Epithelial cell of prostate (primary cell): ENCODE measurements at regions not wholly inside any gene's neighbourhood (a gene's known extent, or its start where the extent isn't known, plus 50 kb on each side); places are given as distances from the start of the nearest gene placed in this dataset.

Source experiments
- DNase-seq: peaks from one replicate; pipeline ENCODE4 v3.0.0-alpha.2; 2011; ENCODE audit warnings: low read depth, low spot score
- H3K27ac ChIP-seq: fragments of 450-650 bp; 2 replicates; pipeline ENCODE4 v1.5.1; 2017; ENCODE audit warnings: mild to moderate bottlenecking

DNA sequence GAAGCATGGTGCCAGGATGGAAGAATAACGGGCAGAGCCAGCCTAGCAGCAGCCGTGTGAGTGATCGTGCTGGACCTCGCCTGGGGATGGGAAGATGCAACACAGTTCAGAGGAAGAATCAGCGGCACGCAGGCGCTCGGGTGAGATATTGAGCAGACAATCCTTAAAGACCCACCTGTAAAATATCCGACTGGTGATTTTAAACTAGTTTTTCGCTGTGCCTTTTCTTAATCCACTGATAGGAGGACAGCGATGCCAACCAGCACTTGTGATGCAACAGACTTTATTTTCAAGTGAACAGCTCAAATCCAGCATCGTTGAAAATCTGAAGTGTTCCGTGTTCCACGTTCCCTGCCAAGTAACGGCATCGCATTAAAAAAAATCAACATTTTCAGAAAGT is 214.7 kb downstream of the TEX36 start:
- no peak overlapping the region for H3K27ac ChIP-seq
- DNase-seq: no peak

DNA sequence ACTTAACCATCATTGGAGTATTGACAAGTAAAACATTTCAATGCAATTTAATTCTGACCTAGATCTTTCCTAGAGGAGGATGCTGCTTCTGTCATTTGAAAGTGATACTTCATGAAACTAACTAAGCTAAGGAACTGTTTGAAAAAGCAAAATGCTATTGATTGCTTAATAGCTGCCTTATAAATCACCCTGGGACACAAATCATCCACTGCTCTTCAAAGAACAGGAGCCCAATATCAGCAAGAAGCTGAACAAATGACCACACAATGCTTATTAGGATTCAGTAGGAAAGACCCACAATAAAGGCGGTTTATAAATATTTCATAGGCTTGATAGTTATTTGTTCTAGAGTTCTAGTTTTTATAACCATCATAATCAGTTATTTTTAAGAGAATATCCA is 216.3 kb downstream of the TEX36 start:
- no peak for DNase-seq
- no peak overlapping the region for H3K27ac ChIP-seq

DNA sequence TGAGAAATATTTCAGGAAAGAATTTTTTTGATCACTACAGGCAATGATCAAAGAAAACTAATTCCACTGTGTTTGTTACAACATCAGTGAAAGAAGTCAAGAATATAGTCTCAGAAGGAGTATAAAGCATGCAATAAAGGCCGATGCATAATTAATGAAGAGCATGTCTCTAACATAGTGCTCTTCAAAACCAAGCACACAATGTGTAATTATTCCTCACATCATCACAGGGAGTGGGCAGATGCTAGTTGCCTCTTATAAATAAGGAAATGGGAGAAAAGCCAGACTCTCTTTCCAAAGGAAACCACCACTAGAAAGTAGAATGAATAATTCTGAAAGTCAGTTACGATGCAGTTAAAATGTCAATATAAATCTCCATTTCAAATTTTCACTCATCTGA is 220.1 kb downstream of the TEX36 start:
- no peak overlapping the region for H3K27ac ChIP-seq
- no peak for DNase-seq

DNA sequence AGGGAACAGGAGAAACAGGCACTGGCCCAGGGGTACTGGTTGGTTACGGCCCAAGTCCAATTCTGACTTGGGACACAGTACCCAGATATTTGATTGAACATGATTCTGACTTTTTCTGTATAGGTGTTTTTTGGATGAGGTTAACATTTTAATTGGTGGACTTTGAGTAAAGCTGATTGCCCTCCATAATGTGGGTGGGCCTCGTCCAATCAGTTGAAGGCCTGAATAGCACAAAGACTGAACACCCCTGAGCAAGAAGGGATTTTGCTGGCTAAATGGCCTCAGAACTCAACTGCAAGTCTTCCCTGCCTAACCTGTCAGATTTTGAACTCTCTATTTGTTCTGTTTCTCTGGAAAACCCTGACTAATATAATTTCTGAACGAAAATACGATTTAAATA is 222.6 kb downstream of the TEX36 start:
- no peak for DNase-seq
- H3K27ac ChIP-seq: no peak overlapping the region

DNA sequence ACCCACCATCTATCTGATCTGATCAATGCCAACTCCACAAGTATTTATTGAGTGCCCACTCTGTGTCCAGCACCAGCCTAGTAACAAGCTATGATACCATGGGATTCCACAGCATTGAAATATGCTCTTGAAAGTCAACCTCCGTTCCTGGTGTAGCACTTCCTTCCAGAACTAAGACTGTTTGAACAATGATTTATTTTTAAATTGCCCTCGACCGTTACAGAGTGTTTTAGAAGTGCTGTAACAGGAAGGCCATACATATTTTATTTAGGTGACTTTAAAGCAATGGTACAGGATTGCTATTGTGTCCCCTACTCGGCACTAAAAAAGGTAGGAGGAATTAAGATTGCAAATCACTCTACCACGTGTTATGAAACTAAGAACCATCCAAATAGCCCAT is 225.6 kb downstream of the TEX36 start:
- H3K27ac ChIP-seq: no peak overlapping the region
- DNase-seq: no peak

DNA sequence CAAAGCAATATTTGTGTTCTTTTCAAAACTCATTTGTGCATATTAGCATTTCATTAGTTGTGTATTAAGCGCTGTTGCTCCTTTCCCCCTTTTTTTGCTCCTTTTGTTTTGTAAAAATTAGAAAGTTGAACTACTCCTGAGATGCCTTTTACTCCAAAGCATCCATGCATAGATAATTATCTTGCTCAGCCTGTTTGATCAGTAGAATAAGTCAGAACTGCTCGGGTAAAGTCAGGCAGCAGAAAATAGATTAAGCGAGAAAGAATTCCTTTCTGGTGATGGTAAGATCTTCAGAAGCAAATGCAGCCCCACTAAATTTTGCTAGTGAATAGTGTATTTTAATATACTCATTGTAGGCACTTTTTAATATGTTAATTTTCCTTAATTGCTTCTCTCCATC is 227.1 kb downstream of the TEX36 start:
- H3K27ac ChIP-seq: no peak overlapping the region
- no peak for DNase-seq

DNA sequence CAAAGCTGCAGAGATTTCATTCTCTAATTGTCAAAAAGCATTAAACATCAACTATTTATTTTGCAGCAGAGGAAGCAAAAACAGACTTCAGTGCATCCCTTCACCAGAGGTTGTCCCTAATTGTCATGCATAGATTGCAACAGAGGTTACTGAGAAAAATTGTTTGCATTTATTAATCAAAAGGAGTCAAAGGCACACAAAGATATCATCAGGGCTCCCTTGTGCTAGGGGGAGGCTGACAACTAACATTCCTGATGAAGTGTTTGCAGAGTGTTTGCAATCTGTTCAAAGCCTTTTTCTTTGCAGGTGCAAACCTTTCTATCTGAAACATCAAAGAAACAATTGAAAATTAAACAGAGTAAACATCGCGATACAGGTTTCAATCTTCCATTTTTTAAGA is 227.5 kb downstream of the TEX36 start:
- H3K27ac ChIP-seq: no peak overlapping the region
- no peak for DNase-seq

DNA sequence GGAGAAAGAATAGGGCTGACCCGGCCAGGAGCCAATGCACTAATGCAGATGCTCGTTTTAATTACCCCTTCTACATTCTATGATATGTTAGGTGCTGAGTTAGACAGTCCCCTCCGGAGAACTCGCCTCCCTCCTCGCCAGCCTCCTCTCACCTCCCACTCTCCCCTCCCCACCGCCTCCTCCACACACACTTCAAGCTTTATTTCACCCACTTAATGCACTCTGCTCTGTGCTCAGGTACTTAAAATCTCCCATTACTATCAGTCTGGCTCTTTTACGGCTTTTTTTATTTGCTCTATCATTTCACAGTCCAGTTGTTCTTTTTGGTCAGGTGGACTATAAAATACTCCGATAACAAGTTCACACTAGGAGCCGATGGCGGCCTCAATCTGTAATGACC is 231.6 kb downstream of the TEX36 start:
- no peak for DNase-seq
- H3K27ac ChIP-seq: no peak overlapping the region

DNA sequence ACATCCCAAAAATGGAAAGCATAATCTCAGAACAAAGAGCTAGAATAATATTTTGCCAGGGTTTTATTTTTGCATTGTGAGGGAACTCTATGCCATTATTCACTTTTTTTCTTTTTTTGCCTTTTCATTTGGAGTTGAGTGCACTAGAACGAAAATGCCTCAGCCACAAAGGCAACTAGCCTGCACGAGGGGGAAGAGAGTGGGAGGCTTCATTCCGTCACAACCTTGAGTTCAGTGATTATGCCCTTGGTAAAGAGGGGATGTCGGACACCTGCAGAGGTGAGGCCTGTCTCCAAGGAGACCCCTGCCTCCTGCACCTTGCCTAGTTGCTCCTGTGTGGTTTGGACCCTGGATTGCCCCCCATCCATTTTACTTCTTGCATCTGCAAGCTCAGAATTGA is 232.7 kb downstream of the TEX36 start:
- no peak overlapping the region for H3K27ac ChIP-seq
- no peak for DNase-seq

DNA sequence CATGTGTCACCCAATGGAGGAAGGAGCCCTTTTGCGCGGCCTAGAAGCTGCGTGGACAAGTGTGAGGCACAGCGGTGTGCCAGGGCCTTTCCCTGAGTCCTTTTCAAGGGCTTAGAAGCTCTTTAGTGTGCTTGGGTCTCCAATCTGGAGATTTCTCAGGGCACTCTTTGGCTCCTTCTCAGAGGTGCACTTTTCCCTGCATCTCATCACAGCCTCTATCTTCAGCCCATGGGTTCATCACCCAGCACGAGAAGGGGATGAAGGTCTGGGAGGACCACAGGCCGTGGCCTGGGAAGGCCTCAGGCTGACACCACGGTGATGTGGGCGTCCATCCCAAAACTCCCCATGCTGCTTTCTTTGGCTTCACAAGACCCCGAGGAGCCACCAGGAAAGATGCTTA is 233.4 kb downstream of the TEX36 start:
- no peak overlapping the region for H3K27ac ChIP-seq
- DNase-seq: no peak

DNA sequence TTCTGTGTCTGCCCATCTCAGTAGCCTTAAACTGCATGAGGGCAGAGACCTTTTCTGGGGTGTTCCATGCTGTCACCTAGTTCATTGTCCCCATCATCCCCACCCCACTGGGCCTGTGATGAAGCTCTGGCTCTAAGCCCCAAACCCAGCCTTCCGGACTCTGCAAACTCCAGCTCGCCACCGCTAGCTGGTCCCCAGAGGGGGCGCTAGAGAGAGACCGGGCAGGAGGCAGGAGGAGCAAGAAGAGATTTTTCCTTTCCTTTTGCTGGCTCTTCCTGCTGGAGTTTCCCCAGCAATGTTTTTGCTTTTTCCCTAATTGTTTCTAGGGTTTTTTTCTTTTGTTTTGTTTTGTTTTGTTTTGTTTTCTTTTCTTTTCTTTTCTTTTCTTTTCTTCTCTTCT is 234.4 kb downstream of the TEX36 start:
- H3K27ac ChIP-seq: no peak overlapping the region
- no peak for DNase-seq

DNA sequence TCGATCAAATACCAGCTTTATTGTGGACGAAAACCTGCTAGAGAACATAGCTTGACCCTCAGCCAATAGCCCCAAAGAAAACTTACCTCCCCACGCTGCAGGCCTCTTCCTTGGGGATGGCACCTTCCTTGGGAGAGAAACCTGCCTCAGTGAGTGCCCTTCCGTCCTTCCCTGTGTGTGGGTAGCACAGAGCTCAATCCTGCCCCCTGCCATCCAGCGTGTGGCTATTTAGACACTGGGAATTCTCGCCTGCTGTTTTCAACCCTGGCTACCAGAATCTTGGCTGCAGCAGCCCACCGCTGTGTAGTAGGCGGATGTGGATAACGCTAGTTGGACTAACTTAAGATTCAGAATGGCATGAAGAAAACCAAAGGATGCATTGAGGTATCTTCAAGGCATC is 238.2 kb downstream of the TEX36 start:
- no peak overlapping the region for H3K27ac ChIP-seq
- DNase-seq: no peak

DNA sequence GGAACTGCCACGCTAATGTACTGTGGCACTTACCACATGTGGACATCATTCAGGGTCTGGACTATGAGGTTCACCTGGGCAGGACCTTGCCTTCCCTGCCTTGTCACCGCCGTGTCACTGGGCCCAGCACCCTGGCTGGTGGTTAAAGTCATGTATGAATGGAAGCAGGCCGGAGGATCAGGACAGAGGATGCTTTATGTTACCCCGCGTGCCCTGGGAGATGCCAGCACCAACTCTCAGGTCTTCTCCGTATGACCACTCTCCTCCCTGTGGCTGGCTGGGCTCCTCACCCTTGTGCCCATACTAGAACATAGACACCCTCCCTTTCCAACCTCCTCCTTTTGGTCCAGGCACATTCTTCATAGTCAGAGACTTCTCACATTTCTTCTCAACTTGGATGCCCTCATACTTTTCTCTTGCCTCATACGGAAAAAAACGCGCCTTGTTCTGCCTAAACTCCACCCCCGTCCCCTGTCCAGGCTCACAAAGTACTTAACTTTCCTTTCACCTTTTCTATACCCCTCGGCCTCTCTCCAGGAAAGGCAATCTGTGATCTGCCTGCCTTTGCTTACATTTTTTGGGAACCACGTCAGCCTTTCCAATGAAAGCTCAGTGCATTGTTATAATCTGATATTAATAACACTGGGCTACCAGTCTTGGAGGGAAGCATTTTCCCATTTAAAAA is 240.0 kb downstream of the TEX36 start:
- H3K27ac ChIP-seq: no peak overlapping the region
- no peak for DNase-seq

DNA sequence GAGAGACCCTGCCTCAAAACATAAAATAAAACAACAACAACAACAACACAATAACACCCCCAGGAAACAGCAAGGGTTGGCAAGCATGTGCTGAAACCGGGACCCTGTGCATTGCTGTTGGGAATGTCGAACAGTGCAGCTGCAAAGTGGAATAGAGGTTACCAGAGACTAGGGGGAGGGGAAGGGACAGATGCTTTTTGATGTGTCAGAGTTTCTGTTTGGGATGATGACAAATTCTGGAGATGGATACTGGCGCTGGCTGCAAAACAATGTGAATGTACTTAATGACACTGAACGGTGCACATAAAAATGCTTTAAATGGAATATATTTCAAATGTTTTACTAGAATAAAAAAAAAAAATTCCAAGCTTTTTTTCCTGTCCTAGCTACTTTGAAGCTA is 241.8 kb downstream of the TEX36 start:
- no peak for DNase-seq
- no peak overlapping the region for H3K27ac ChIP-seq

DNA sequence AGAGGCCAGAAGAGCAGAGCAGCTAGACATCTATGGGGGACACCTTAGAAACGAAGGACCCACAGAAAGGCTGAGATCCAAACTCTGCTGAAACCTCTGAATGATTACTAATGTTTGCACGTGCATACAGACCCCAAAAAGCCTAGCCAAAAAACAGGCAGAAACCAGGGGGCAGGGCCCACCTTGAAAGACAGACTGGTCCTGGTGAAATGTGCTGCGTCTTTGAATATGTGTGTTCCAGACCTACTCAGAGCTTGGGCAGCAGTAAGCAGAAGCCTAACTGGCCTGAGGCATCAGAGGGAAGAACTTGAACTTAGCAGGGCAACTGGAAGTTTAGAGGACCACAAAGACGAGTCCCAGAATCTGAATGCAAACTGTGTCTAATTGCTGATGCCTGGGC is 251.8 kb downstream of the TEX36 start:
- no peak for DNase-seq

DNA sequence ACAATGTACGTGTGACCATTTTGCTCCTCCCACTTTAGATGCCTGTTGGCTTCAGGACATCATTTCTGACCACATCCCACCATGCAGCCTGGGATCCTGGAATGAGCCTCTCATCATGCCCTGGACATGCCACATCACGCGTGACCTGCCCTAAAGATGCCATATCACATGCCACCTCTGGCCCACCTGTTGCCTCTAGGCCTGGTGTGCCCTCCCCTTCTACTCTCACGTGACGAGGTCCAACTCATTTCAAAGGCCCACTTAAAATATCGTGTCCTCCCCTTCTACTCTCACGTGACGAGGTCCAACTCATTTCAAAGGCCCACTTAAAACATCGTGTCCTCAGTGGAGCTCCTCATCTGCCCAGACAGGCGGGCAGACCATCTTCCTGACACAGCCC is 254.9 kb downstream of the TEX36 start:
- no peak for DNase-seq
- H3K27ac ChIP-seq: no peak overlapping the region

More for the DNA sequence above, 251.8 kb downstream of the TEX36 start:
- no peak overlapping the region for H3K27ac ChIP-seq

DNA sequence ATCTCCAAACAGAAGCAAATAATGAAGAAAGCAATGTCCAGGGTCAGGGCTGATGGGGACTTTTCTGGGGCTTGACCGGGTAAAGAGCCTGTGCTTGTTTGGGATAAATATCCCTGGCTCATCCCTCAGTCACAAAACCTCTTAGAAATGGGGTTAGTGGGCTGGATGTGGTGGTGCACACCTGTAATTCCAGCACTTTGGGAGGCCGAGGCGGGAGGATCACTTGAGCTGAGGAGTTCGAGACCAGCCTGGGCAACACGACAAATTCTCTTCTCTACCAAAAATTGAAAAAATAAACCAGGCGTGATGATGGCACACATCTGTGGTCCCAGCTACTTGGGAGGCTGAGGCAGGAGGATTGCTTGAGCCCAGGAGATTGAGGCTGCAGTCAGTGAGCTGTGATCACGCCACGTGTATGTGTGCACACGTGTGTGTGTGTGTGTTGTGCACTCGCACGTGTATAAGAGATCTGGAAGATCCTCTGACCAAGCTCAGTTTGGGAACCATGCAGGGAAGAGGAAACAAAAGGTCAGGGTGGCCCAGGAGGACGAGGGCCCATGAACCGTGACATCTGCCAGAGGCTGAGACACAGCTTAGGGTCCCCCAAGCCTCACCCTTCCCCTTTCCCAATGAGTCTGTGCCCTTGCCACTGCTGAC is 258.6 kb downstream of the TEX36 start:
- no peak overlapping the region for H3K27ac ChIP-seq
- no peak for DNase-seq

DNA sequence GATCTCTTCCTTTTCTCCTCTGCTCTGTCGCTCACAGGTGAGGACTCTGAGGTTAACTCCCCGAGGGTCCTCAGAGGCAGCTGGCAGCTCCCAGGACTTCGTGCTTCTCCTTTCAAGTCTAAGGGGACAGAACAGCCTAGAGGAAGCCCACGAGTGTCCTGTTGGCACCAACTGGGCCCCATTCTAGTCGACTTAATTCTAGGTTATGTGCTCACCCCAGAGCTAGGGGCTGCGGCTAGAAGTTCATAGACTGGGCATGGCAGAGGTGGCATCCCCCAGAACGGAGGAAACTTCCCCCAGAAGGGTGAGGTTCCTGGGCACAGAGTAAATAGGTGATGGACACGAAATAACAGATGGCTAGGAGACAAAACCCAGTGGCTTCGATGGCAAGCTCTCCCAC is 259.4 kb downstream of the TEX36 start:
- no peak for DNase-seq
- H3K27ac ChIP-seq: no peak overlapping the region

DNA sequence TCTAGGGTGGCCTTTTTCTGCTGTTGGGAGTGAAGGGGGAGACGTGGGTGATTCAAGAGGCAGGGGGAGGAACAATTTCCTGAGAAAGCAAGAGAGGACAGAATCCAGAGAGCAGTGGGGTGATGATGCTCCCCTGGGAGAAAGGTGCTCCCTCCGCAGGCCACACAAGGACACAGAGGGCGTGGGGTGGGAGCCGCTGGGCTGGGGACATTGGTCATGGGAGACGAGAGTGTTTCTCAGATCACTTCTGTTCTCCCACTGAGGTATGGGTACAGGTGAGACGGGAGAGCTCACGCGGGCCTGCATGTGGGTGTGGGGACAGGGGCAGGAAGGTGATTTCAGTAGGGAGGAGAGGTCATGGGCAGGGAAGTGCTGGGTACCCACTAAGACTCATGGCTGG is 259.5 kb upstream of the CTBP2 start:
- no peak for DNase-seq
- H3K27ac ChIP-seq: no peak overlapping the region

DNA sequence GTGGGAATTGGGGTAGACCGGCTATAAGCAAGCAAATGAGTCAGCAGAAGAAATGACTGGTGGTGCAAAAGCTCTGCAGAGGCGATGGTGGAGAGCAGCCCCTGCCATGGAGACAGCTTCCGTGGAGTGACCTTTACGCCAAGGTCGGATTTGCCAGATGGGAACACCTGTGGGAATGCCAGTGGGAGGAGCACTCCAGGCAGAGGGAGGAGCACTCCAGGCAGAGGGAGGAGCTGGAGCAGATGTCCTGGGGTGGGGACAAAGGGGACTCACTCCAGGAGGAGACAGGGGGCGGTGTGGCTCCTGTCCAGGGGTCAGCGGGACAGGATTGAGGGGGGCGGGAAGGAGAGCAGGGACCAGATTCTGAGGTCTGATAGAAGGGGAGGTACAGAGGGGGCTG is 258.8 kb upstream of the CTBP2 start:
- no peak for DNase-seq
- H3K27ac ChIP-seq: no peak overlapping the region

DNA sequence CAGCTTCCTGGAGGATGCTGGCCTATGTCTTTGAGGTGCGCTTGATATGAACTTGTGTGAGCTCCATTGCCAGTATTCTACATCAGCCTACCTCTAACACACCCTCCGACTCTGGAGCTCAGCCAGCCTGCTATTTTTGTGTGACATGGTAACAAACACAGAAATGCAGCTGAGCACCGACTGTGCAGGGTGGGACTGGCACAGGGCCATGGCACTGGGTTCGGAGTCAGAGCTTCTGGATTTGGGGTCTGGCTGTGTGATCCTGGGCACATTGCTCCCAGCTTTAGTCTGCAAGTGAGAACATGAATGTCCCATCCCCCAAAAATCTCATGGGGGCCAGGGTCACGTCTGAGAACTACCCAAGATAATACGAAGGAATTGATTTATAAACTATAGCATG is 257.2 kb upstream of the CTBP2 start:
- no peak overlapping the region for H3K27ac ChIP-seq
- no peak for DNase-seq

DNA sequence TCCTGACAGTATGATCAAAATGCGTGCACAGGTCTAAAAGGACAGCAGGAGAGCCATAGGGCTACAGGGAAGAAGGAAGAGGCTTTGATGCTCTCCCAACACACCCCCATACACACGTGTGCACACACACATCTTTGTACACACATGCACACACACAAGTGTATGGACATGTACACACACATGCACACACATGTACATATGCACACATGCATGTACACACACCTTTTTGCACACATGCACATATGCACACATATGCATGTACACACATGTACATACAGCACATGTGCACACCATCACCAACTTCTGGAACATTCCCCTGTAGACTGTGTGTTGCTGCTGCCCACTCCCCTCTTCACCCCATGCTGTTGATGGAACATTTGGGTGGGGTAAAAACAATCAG is 255.6 kb upstream of the CTBP2 start:
- no peak for DNase-seq
- no peak overlapping the region for H3K27ac ChIP-seq
